SK-N-SH (cell line): ENCODE measurements at regions not wholly inside any gene's neighbourhood (a gene's known extent, or its start where the extent isn't known, plus 50 kb on each side); places are given as distances from the start of the nearest gene placed in this dataset.

ENCODE experiments used
- CHD2 ChIP-seq: fragments of 150-350 bp; IDR thresholded peaks from 2 replicates; pipeline ENCODE4 v1.6.1; 2018; ENCODE audit warnings: low read length; ENCODE audit not compliant: partially characterized antibody
- CTCF ChIP-seq: fragments of 200-600 bp; sonication (generic); IDR thresholded peaks from 2 replicates; pipeline ENCODE4 v1.6.1; 2017; ENCODE audit warnings: antibody characterized with exemption, mild to moderate bottlenecking, moderate library complexity
- ELF1 ChIP-seq: IDR thresholded peaks from 2 replicates; pipeline ENCODE4 v1.4.0; 2012
- EP300 ChIP-seq, 2 experiments: IDR thresholded peaks; 2 replicates each; pipeline versions ENCODE4 v1.4.0 to v1.6.1; 2012; ENCODE audit warnings: borderline replicate concordance in 1 of 2, low read depth in 1 of 2, low read length in 1 of 2
- EZH2phosphoT487 ChIP-seq: fragments of 200-600 bp; sonication (generic); IDR thresholded peaks from 2 replicates; pipeline ENCODE4 v1.6.1; 2017; ENCODE audit warnings: low read depth, mixed run types, mild to moderate bottlenecking, antibody characterized with exemption, moderate library complexity, borderline replicate concordance
- MAX ChIP-seq: IDR thresholded peaks from 2 replicates; pipeline ENCODE4 v1.4.0; 2012; ENCODE audit warnings: low read depth
- MXI1 ChIP-seq: IDR thresholded peaks from 2 replicates; pipeline ENCODE4 v1.6.1; 2012; ENCODE audit warnings: mild to moderate bottlenecking, low read depth, low read length, improper control_type of control experiment
- POLR2AphosphoS5 ChIP-seq: IDR thresholded peaks from 2 replicates; pipeline ENCODE4 v1.6.1; 2012; ENCODE audit warnings: low read depth, low read length
- RXRA ChIP-seq: IDR thresholded peaks from 2 replicates; pipeline ENCODE4 v1.4.0; 2012; ENCODE audit warnings: low read depth, mild to moderate bottlenecking, borderline replicate concordance
- TAF1 ChIP-seq: IDR thresholded peaks from 2 replicates; pipeline ENCODE4 v1.6.1; 2012; ENCODE audit warnings: low read depth, mild to moderate bottlenecking, low read length, moderate library complexity, borderline replicate concordance
- USF2 ChIP-seq: fragments of 150-350 bp; IDR thresholded peaks from 2 replicates; pipeline ENCODE4 v1.6.1; 2017; ENCODE audit warnings: antibody characterized with exemption, low read length, low read depth, borderline replicate concordance

GRCh38 chr1:194069168-194069830, 882.9 kb upstream of the B3GALT2 start:
- TF ChIP-seq CTCF (no peak), EP300 (IDR thresholded peaks at IDR 0.05; ENCODE audit: borderline replicate concordance in 1 of 2, low read depth in 1 of 2, low read length in 1 of 2) (peak in 1 of 2 experiments; percentile 34; a peak in 2 of 4 replicates), MXI1 (no peak), ELF1 (no peak), EZH2phosphoT487 (no peak), POLR2AphosphoS5 (peak; percentile 57; the same call in 1 of the 2 replicates), RXRA (no peak), USF2 (no peak), TAF1 (no peak), MAX (peak; percentile 32; the same call in 1 of the 2 replicates), CHD2 (no peak)
